GM12878 (cell line): ENCODE measurements at regions not wholly inside any gene's neighbourhood (a gene's known extent, or its start where the extent isn't known, plus 50 kb on each side); places are given as distances from the start of the nearest gene placed in this dataset.

ENCODE experiments used
- ATAC-seq: fragments of 200-7000 bp; cut with Tn5 transposase; 3 replicates; pipeline ENCODE4 v1.9.1; 2020; ENCODE audit warnings: mild to moderate bottlenecking, moderate library complexity
- BruUV-seq: library from RNA; stranded (reverse); fragments of 400-500 nt; replicated peaks from 2 replicates; lab custom pipeline; 2021; lab: Mats Ljungman, UMichigan
- CTCF ChIA-PET: fragments of 300-600 bp; sonication (Branson Sonifier 250); formaldehyde crosslinking; extraction: SDS; loops from one replicate; lab custom pipeline; 2021; ENCODE audit warnings: inconsistent platforms; lab: Yijun Ruan, JAX
- POLR2A ChIA-PET: fragments of 350-600 bp; formaldehyde crosslinking; extraction: SDS; loops from one replicate; lab custom pipeline; 2021; ENCODE audit warnings: inconsistent platforms; lab: Charles Lee
- RAD21 ChIA-PET: fragments of 300-600 bp; sonication (Branson Sonifier 250); formaldehyde crosslinking; loops from one replicate; lab custom pipeline; 2023; ENCODE audit warnings: antibody characterized with exemption; ENCODE audit not compliant: unreplicated experiment; lab: Charles Lee
- SMC1A ChIA-PET: fragments of 300-600 bp; sonication (Branson Sonifier 250); formaldehyde crosslinking; loops from one replicate; lab custom pipeline; 2023; ENCODE audit not compliant: unreplicated experiment, uncharacterized antibody; lab: Charles Lee
- DNase-seq: peaks from one replicate; pipeline ENCODE4 v3.0.0-alpha.2; 2011; ENCODE audit warnings: low read depth, low spot score
- FAIRE-seq: peaks from 3 replicates; lab custom pipeline; 2011; peaks lifted over from hg19 to GRCh38; lab: Jason Lieb, UNC
- H2AFZ ChIP-seq: 2 replicates; pipeline ENCODE4 v1.6.0; 2011; ENCODE audit warnings: low read depth, low read length, control low read depth; ENCODE audit not compliant: control insufficient read depth
- H3K27ac ChIP-seq: 2 replicates; pipeline ENCODE4 v1.5.1; 2011; ENCODE audit warnings: control low read depth; ENCODE audit not compliant: control insufficient read depth, insufficient read depth
- H3K27me3 ChIP-seq, 2 experiments: replicated peaks in 1 of 2; 2 replicates each; pipeline versions ENCODE4 v1.6.0 to v1.6.1; 2011; ENCODE audit warnings: low read length in 1 of 2; ENCODE audit not compliant: control insufficient read depth in 2 of 2, insufficient read depth in 2 of 2
- H3K36me3 ChIP-seq, 2 experiments: 2 replicates each; pipeline ENCODE4 v1.5.1; 2011; ENCODE audit warnings: low read length in 1 of 2; ENCODE audit not compliant: control insufficient read depth in 2 of 2, insufficient read depth in 2 of 2
- H3K4me1 ChIP-seq: 2 replicates; pipeline ENCODE4 v1.6.1; 2011; ENCODE audit warnings: mild to moderate bottlenecking, low read length, moderate library complexity, mixed read lengths; ENCODE audit not compliant: control insufficient read depth, insufficient read depth
- H3K4me2 ChIP-seq: 2 replicates; pipeline ENCODE4 v1.6.0; 2011; ENCODE audit warnings: control low read depth; ENCODE audit not compliant: control insufficient read depth, insufficient read depth
- H3K4me3 ChIP-seq: fragments of 200-600 bp; sonication (generic); 2 replicates; pipeline ENCODE4 v1.5.1; 2016
- H3K79me2 ChIP-seq: 2 replicates; pipeline ENCODE4 v1.6.0; 2011; ENCODE audit warnings: low read length; ENCODE audit not compliant: control insufficient read depth, insufficient read depth
- H3K9ac ChIP-seq: 2 replicates; pipeline ENCODE4 v1.8.0; 2011; ENCODE audit warnings: low read length, control low read depth, mixed read lengths; ENCODE audit not compliant: control insufficient read depth, insufficient read depth
- H3K9me3 ChIP-seq: replicated peaks from 3 replicates; pipeline ENCODE4 v1.5.1; 2011; ENCODE audit warnings: mild to moderate bottlenecking, low read length; ENCODE audit not compliant: control insufficient read depth, insufficient read depth
- H4K20me1 ChIP-seq: 2 replicates; pipeline ENCODE4 v1.6.0; 2011; ENCODE audit not compliant: control insufficient read depth, insufficient read depth
- ATF7 ChIP-seq: fragments of 450-650 bp; IDR thresholded peaks from 2 replicates; pipeline ENCODE4 v1.6.1; 2016; ENCODE audit warnings: low read depth, mild to moderate bottlenecking
- CBFB ChIP-seq: IDR thresholded peaks from 2 replicates; pipeline ENCODE4 v1.6.1; 2016; ENCODE audit warnings: antibody characterized with exemption, low read depth
- CEBPB ChIP-seq, 2 experiments: fragments of 150-350 bp in 1 of 2; IDR thresholded peaks; 2 replicates each; pipeline ENCODE4 v1.6.1; 2012 to 2014; ENCODE audit warnings: low read depth in 2 of 2, low read length in 2 of 2, borderline replicate concordance in 1 of 2, inconsistent platforms in 1 of 2
- MYB ChIP-seq: fragments of 150-350 bp; IDR thresholded peaks from 2 replicates; pipeline ENCODE4 v1.6.1; 2014; ENCODE audit warnings: mild to moderate bottlenecking, low read depth, low read length, borderline replicate concordance
- POLR2AphosphoS2 ChIP-seq: IDR thresholded peaks from 2 replicates; pipeline ENCODE4 v1.6.1; 2011; ENCODE audit warnings: low read depth, mild to moderate bottlenecking, low read length, improper control_type of control experiment, moderate library complexity
- SIX5 ChIP-seq: IDR thresholded peaks from 2 replicates; pipeline ENCODE4 v1.6.1; 2011; ENCODE audit warnings: mild to moderate bottlenecking, low read depth, low read length, moderate library complexity; ENCODE audit not compliant: severe bottlenecking
- SRF ChIP-seq, 2 experiments: IDR thresholded peaks; 2 replicates each; pipeline ENCODE4 v1.6.1; 2011; ENCODE audit warnings: low read depth in 2 of 2, low read length in 2 of 2, mild to moderate bottlenecking in 1 of 2, moderate library complexity in 1 of 2
- STAT3 ChIP-seq: IDR thresholded peaks from 2 replicates; pipeline ENCODE4 v1.6.1; 2011; ENCODE audit warnings: low read depth, low read length, improper control_type of control experiment
- ZSCAN29 ChIP-seq: fragments of 450-650 bp; IDR thresholded peaks from 2 replicates; pipeline ENCODE4 v1.6.1; 2017; ENCODE audit warnings: mild to moderate bottlenecking, moderate library complexity
- in situ Hi-C: fragments of 300-500 bp; cut with MboI; formaldehyde crosslinking; loops from 9 replicates; pipeline ENCODE4 v1.14.3; 2018; ENCODE audit warnings: mixed read lengths
- intact Hi-C: fragments of 100-400 bp; cut with micrococcal nuclease; formaldehyde crosslinking; loops from one replicate; pipeline ENCODE4 v1.14.2; 2022; ENCODE audit not compliant: unreplicated experiment
- TF ChIP-seq, protein P1 (sequence below): fragments of 450-650 bp; IDR thresholded peaks from 2 replicates; pipeline ENCODE4 v1.6.1; 2018; ENCODE audit warnings: mild to moderate bottlenecking, low read depth, moderate library complexity; ENCODE audit not compliant: partially characterized antibody
- TF ChIP-seq, protein P2 (sequence below): IDR thresholded peaks from 2 replicates; pipeline ENCODE4 v1.6.1; 2011; ENCODE audit warnings: low read depth, low read length, improper control_type of control experiment, borderline replicate concordance
- TF ChIP-seq, protein P3 (sequence below): fragments of 450-650 bp; conservative IDR thresholded peaks from 2 replicates; pipeline ENCODE4 v1.6.1; 2017; ENCODE audit warnings: mild to moderate bottlenecking, moderate library complexity
- TF ChIP-seq, protein P4 (sequence below): fragments of 450-650 bp; formaldehyde crosslinking; IDR thresholded peaks from 2 replicates; pipeline ENCODE4 v1.5.0; 2022; ENCODE audit warnings: mild to moderate bottlenecking, missing genetic modification characterization
- TF ChIP-seq, protein P5 (sequence below): fragments of 450-650 bp; IDR thresholded peaks from 2 replicates; pipeline ENCODE4 v1.6.1; 2016; ENCODE audit warnings: mild to moderate bottlenecking

DNA sequence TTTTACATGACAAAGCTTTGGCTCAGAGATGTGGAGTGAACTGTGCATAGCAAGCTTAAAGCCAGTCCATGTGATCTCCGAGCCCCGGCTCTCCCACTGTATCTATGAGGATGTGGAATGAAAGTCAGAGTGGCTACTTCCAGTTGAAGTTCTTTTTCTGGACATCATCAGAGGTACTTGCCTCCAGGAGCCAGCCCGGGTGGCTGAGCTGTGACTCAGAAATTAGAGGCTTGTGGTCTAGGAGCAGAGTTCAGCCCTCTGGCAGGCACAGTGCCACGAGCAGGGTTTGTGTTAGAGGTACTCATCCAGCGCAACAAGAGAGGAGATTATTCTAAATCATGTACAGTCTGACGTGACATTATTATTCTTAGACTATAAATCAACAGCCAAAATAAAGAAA, 322.5 kb downstream of the CDK5RAP2 start (continued):
- no peak for TF ChIP-seq POLR2AphosphoS2

DNA sequence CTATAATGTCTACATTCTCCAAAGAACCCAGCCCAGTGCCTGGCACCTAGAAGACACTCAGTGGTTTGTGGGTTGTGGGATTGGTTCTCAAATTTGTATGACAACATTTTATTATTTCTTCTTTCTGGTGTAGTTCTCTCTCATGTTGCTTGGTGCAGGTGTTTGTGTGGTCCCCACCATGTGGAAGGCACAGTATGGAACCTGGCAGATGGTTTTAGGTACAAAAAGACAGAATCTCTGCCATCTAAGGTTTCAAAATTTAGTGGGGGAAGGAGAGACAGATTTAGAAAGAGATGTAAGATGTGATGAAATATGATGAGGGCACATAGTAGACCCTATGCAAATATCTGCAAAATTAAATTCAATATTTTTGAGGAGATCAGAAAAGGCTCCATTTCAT, 323.8 kb downstream of the CDK5RAP2 start:
- ChIA-PET RAD21 (no interaction called here), SMC1A (no interaction called here), POLR2A (no interaction called here), CTCF (no interaction called here)
- no peak overlapping the region for H3K9ac ChIP-seq
- H3K27ac ChIP-seq = no peak overlapping the region
- H3K27me3 ChIP-seq = no peaks in the 10 kb centered on the region; a peak in 1 of 4 replicates
- ATAC-seq (no peak), FAIRE-seq (no peak), DNase-seq (no peak)
- H3K4me3 ChIP-seq = no peak overlapping the region
- H3K9me3 ChIP-seq = no peaks in the 10 kb centered on the region
- intact Hi-C loops (no loop called here), in situ Hi-C loops (no loop called here)
- H2AFZ ChIP-seq = no peak overlapping the region
- H3K79me2 ChIP-seq = no peaks in the 10 kb centered on the region
- H4K20me1 ChIP-seq = no peaks in the 10 kb centered on the region
- no peaks in the 10 kb centered on the region for H3K4me1 ChIP-seq
- no peak overlapping the region for H3K4me2 ChIP-seq
- H3K36me3 ChIP-seq = no peaks in the 10 kb centered on the region
- BruUV-seq = no TSS peak
- no peak for TF ChIP-seq ZSCAN29
- no peak for TF ChIP-seq SRF (IDR thresholded peaks at IDR 0.05; ENCODE audit: low read depth in 2 of 2, low read length in 2 of 2)
- TF ChIP-seq, protein P1, sequence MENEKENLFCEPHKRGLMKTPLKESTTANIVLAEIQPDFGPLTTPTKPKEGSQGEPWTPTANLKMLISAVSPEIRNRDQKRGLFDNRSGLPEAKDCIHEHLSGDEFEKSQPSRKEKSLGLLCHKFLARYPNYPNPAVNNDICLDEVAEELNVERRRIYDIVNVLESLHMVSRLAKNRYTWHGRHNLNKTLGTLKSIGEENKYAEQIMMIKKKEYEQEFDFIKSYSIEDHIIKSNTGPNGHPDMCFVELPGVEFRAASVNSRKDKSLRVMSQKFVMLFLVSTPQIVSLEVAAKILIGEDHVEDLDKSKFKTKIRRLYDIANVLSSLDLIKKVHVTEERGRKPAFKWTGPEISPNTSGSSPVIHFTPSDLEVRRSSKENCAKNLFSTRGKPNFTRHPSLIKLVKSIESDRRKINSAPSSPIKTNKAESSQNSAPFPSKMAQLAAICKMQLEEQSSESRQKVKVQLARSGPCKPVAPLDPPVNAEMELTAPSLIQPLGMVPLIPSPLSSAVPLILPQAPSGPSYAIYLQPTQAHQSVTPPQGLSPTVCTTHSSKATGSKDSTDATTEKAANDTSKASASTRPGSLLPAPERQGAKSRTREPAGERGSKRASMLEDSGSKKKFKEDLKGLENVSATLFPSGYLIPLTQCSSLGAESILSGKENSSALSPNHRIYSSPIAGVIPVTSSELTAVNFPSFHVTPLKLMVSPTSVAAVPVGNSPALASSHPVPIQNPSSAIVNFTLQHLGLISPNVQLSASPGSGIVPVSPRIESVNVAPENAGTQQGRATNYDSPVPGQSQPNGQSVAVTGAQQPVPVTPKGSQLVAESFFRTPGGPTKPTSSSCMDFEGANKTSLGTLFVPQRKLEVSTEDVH = no peak
- no peak for TF ChIP-seq CEBPB (IDR thresholded peaks at IDR 0.05; ENCODE audit: borderline replicate concordance in 1 of 2, low read depth in 2 of 2, low read length in 2 of 2)
- TF ChIP-seq, protein P2, sequence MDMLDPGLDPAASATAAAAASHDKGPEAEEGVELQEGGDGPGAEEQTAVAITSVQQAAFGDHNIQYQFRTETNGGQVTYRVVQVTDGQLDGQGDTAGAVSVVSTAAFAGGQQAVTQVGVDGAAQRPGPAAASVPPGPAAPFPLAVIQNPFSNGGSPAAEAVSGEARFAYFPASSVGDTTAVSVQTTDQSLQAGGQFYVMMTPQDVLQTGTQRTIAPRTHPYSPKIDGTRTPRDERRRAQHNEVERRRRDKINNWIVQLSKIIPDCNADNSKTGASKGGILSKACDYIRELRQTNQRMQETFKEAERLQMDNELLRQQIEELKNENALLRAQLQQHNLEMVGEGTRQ = no peak
- TF ChIP-seq, protein P3, sequence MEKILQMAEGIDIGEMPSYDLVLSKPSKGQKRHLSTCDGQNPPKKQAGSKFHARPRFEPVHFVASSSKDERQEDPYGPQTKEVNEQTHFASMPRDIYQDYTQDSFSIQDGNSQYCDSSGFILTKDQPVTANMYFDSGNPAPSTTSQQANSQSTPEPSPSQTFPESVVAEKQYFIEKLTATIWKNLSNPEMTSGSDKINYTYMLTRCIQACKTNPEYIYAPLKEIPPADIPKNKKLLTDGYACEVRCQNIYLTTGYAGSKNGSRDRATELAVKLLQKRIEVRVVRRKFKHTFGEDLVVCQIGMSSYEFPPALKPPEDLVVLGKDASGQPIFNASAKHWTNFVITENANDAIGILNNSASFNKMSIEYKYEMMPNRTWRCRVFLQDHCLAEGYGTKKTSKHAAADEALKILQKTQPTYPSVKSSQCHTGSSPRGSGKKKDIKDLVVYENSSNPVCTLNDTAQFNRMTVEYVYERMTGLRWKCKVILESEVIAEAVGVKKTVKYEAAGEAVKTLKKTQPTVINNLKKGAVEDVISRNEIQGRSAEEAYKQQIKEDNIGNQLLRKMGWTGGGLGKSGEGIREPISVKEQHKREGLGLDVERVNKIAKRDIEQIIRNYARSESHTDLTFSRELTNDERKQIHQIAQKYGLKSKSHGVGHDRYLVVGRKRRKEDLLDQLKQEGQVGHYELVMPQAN = no peak
- TF ChIP-seq, protein P4, sequence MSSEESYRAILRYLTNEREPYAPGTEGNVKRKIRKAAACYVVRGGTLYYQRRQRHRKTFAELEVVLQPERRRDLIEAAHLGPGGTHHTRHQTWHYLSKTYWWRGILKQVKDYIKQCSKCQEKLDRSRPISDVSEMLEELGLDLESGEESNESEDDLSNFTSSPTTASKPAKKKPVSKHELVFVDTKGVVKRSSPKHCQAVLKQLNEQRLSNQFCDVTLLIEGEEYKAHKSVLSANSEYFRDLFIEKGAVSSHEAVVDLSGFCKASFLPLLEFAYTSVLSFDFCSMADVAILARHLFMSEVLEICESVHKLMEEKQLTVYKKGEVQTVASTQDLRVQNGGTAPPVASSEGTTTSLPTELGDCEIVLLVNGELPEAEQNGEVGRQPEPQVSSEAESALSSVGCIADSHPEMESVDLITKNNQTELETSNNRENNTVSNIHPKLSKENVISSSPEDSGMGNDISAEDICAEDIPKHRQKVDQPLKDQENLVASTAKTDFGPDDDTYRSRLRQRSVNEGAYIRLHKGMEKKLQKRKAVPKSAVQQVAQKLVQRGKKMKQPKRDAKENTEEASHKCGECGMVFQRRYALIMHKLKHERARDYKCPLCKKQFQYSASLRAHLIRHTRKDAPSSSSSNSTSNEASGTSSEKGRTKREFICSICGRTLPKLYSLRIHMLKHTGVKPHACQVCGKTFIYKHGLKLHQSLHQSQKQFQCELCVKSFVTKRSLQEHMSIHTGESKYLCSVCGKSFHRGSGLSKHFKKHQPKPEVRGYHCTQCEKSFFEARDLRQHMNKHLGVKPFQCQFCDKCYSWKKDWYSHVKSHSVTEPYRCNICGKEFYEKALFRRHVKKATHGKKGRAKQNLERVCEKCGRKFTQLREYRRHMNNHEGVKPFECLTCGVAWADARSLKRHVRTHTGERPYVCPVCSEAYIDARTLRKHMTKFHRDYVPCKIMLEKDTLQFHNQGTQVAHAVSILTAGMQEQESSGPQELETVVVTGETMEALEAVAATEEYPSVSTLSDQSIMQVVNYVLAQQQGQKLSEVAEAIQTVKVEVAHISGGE (CRISPR knock-in tag) = no peak
- TF ChIP-seq MYB = no peak
- no peak for TF ChIP-seq SIX5
- no peak for TF ChIP-seq ATF7
- TF ChIP-seq, protein P5, sequence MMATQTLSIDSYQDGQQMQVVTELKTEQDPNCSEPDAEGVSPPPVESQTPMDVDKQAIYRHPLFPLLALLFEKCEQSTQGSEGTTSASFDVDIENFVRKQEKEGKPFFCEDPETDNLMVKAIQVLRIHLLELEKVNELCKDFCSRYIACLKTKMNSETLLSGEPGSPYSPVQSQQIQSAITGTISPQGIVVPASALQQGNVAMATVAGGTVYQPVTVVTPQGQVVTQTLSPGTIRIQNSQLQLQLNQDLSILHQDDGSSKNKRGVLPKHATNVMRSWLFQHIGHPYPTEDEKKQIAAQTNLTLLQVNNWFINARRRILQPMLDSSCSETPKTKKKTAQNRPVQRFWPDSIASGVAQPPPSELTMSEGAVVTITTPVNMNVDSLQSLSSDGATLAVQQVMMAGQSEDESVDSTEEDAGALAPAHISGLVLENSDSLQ = no peak
- no peak for TF ChIP-seq STAT3
- TF ChIP-seq CBFB = no peak
